DOHH2 (cell line): ENCODE measurements at regions not wholly inside any gene's neighbourhood (a gene's known extent, or its start where the extent isn't known, plus 50 kb on each side); places are given as distances from the start of the nearest gene placed in this dataset.

Experiments
- CTCF ChIP-seq: fragments of 200-600 bp; sonication (generic); IDR thresholded peaks from one replicate; pipeline ENCODE4 v1.5.1; 2014; ENCODE audit warnings: antibody characterized with exemption, mild to moderate bottlenecking, low read depth, low read length; ENCODE audit not compliant: poor library complexity, severe bottlenecking
- EZH2phosphoT487 ChIP-seq: fragments of 200-600 bp; sonication (generic); IDR thresholded peaks from 2 replicates; pipeline ENCODE4 v1.6.1; 2017; ENCODE audit warnings: borderline replicate concordance, mild to moderate bottlenecking, antibody characterized with exemption, low read length, moderate library complexity, mixed read lengths

GRCh38 chr13:86841264-86841663 is 829.9 kb upstream of the SLITRK5 start:
- no peak for TF ChIP-seq CTCF
- no peak for TF ChIP-seq EZH2phosphoT487
